Activated T-cell treated with anti-CD3 and anti-CD28 coated beads for 48 hours (primary cell): ENCODE measurements at regions not wholly inside any gene's neighbourhood (a gene's known extent, or its start where the extent isn't known, plus 50 kb on each side); places are given as distances from the start of the nearest gene placed in this dataset.
"Not testable (repeated sequence)": the region's sequence is repeated elsewhere in the genome, so short reads cannot be mapped to it uniquely, and the experiment has no call there.

Experiments used
- DNase-seq: peaks from one replicate; pipeline ENCODE4 v3.0.0-alpha.2; 2020; ENCODE audit warnings: low read depth

DNA sequence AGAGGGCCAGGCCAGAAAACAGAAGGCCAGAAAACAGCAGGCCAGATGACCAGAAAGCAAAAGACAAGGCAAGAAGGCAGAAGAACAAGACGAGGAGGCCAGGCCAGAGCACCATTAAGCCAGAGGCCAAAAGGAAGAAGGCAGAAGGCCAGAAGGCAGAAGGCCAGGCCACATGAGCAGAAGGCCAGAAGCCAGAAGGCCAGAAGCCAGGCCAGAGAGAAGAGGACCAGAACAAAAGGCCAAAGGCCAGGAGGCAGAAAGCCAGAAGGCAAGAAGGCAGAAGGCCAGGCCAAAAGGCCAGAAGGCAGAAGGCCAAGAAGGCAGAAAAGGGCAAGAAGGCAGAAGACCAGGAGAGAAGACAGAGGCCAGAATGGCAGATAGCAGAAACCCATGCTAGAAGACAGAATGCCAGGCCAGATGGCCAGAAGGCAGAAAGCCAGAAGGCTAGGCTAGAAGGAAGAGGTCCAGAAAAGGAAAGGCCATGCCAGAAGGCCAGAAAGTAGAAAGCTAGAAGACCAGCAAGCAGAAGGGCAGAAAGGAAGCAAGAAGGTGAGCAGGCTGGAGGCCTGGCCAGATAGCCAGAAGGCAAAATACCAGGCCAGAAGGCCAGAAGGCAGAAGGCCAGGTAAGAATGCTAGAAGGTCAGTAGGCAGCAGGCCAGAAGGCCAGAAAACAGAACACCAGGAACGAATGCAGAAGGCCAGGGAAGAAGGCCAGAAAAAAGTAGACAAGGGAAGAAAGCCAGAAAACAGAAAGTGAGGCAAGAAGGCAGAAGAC is 187.6 kb downstream of the TUBA3C start:
- no peak for DNase-seq

GRCh38 chr13:18992791-18993190 is 188.8 kb downstream of the TUBA3C start:
- DNase-seq = no peak

DNA sequence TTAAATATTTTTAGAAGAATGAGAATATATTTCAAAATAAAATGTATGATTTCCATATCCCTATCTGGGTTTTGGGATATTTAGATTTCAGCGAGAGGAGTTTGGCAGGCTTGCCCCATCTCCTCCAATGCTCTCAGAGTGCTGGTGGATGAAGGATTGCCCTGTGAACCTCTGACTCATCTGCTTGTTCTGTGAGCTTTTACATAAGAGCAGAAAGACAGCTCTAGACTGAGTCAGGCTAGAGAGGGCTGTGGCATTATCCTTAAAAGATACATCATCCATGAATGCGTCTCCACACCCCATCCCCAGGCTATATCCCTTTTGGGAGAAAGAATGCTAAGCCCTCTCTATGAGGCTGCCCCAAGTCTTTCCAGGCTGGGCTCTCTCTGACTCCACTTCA is 190.6 kb downstream of the TUBA3C start:
- no peak for DNase-seq

- DNase-seq = no peak
These were observed 203.2 kb downstream of the TUBA3C start for GRCh38 chr13:18978447-18978846.

- no peak for DNase-seq
These were observed 203.8 kb downstream of the TUBA3C start for GRCh38 chr13:18977857-18978256.

GRCh38 chr13:18971576-18972219 is 209.9 kb downstream of the TUBA3C start:
- DNase-seq = no peak

DNA sequence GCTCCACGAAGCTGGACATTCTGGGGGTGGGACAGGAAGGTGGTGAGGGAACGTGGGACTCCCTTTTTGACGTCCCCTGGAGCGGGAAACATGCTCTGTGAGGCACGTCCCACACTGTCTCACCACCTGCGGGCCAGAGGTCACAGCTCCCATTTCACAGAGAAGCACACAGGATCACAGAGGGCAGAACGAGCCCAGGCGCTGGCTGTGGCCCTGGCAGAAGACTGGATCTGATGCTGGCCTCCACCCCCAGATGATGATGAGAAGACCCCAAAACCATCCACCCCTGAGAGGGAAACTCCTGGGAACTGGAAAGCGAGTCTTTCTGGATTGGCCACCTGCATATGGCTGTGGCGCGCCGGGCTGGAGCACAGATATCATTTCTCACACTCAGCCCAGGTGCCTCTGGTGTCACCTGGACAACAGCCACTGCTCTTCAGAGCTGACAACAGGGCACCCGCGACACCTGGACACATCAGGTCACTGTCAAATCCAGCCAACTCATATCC is 216.2 kb downstream of the TUBA3C start:
- DNase-seq = no peak

DNA sequence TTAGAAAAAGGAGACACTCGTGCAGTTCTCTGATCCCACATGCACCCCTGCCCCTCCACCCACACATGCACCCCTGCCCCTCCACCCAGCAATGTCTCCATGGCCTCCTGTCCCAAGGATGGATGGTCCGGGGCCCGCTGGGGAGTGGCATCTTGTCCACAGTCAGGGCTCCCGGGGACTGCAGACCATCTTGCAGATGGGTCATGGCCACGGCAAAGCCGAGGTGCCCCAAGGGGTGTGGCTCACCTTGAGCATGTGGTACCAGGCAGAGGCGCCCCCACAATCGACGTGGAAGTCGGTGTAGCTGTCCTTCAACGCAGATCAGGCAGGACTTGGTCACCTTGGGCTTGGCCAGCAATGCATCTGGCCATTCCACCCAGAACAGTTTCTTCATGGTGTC is 216.7 kb downstream of the TUBA3C start:
- DNase-seq = no peak

DNA sequence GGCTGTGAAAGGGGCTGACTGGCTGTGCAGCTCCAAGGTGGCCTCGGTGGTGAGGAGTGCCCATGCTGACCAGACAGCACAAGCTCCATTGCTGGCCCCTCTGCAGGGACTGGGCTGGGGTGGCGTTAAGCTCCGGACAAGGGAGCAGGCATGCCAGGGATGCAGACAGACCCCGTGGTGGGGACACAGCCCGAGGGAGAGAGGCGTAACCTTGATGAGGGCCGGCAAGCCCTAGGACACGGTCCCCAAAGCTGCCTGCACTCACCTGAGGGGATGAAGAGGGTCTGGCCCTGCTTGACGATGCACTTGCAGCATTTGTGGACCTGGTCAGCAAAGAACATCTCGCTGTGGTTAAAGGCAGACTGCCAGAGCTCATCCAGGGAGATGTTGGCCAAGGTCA is 217.9 kb downstream of the TUBA3C start:
- DNase-seq = not testable (repeated sequence)

DNA sequence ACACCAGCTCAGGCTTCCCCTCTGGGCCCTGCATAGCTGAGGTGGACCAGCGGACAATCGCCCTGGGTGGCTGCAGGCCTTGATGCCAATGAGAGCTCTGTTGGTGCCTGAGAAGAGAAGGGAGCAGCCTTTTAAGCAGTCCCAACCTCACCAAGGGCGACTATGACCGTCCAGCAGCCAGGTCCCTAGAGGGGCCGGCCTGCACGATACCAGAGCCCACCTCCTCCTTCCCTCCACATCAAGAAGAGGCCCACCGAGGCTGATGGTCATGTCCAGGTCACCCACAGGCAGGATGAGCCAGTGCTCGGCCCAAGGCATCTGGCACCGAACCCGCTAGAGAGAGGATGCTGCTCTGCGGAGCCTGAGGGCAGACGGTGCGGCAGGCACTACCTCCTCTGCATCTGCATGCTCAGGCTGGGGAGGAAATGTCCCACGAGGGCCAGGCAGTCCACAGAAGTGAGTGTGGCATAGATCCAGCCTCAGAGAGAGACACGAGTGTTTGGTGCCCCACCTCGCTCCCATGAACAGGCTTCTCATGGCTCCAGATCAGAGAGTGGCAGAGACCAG is 219.4 kb downstream of the TUBA3C start:
- no peak for DNase-seq

GRCh38 chr13:18961383-18962117 is 220.1 kb downstream of the TUBA3C start:
- DNase-seq = no peak

GRCh38 chr13:18960637-18961227 is 220.9 kb downstream of the TUBA3C start:
- DNase-seq = no peak

GRCh38 chr13:18959996-18960395 is 221.6 kb downstream of the TUBA3C start:
- no peak for DNase-seq

DNA sequence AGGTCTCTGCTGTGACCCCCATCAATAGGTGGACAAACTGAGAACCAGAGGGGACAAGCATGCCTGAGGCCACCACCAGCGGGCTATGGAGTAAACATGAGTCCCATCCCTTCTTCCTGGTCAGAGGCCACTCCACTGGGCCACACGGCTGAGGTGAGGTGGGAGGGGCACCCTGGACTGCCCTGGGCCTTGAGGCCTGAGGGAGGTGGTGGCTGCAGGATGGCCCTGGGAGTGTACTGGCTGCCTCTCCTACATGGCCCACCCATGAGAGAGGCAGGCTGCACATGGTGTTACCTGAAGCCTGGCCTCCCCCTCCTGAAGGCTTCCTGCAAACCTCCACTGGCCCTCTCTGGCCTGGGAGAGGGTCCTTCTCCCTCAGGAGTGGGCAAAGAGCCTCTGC is 222.4 kb downstream of the TUBA3C start:
- DNase-seq = no peak

DNA sequence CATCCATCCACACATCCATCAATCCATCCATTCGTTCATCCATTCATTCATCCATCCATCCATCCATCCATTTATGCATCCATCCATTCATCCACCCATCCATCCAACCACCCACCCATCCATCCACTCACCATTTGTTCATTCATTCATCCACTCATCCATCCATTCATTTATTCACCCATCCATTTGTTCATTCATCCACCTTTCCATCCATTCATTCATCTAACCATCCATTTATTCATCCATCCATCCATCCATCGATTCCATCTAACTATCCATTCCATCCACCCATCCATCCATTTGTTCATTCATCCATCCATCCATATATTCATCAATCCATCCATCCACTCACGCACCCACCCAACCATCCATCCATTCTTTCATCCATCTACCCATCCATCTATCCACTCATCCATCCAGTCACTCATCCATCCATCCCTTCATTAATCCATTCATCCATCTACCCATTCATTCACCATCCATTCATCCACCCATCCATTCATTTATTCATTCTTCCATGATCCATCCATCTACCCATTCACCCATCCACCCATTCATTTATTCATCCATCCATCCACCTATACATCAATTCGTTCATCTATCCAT is 225.0 kb downstream of the TUBA3C start:
- no peak for DNase-seq

GRCh38 chr13:18954254-18954653 is 227.4 kb downstream of the TUBA3C start:
- no peak for DNase-seq

DNA sequence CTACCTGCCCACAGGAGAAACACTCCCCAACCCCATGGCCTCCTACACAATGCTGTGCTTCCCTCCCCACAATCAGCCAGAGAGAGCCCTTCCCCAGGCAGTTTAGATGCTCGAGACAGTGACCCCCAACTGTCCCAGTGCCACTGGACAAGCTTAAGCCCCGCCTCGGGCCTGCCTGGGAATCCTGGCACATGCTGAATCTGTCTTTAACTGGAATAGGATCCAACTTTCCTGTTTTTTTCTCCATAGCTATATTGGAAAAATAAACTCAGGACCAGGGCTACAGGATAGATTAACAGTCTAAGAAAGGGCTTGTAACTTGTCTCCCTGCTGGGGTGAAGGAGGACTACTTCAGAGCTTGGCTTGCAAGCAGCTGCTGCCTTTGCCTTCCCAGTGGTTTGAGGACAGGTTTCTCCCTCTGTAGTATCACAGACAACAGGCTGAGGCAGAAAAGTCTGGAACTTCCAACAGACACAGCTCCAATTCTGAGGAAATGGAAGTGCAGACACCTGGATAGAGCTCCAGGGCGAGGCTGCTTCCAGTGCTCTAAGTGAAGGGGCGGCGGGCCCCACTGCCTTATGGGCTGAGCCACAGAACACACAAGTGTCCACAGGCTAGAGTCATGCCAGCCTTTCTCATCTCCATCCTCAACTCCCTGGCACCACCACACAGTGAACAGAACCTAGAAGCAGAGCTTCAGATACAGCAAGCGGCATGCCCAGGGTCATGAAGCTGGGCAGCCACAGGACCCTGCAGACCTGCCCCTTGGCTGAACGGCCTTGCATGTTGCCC is 228.3 kb downstream of the TUBA3C start:
- DNase-seq = no peak

DNA sequence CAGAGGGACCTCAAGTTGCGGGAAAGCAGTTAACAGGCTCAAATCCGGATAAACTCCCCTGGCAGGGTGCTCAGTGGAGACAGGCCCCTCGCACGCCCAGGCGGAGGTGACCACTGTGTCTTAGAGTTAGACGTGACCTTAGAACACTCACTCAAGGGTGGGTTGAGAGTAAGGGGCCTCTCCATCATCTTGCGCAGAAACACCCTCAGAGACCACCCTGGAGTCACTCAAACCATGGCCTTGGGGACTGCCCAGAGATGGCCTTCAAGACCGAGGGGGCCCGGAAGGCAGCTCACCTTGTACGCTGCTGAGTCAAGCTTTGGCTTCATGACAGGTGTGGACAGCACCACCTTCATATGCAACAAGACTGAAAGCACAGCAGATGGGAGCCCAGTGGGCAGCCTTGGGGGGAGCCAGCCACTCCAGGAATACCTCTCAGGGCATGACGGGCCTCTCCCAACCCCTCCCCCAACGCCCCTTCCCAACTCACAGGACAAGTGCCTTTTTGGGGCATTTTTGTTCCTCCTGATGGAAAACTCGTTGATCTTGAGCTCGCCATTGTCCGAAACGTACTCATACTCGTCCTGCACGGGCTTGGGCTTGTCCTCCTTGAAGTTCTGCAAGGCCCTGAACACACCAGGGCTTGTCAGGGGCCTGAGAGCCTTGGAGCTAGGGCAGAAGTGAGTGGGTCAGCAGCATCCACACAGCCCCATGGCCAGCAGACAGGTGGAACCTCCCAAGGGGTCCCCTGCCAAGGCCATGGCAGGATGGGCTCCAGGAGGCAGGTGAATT is 229.2 kb downstream of the TUBA3C start:
- DNase-seq = no peak

DNA sequence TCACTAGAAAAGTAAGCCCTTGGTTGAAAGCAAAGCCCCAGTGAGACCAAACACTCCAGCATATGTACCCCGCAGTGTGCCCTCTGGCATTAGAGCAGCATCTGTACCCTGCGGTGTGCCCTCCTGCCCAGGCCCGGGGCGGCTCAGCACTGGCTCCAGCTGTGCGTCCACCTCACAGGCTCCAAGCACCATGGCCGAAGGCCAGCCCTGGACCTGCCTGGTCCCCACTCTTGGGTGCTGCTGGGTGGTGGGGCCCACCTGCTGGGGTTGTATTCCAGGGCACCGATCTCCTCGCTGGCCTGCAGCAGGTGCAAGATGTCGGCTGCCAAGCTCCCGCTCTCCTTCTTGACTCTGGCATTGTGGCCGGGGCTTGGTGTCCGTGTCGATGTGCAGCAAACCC is 230.2 kb downstream of the TUBA3C start:
- no peak for DNase-seq

DNA sequence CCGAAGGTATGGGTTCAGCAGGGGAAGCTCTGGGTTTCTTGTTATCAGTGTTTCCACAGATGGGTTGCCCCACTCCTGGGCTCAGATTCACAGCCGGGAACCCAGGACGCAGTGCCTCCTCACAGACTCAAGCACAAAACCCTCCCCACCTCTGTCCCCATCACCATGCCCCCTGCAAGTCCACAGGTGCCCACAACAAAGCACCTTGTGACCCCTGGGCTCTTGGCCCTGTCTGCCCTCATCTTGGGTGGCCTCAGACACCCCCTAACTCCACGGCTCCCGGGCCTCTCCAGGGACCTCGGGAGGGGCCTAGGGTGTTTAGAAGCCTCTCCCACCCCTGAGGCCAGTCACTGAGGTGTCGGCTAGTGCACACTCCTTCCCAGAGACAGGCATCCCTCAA is 231.7 kb downstream of the TUBA3C start:
- DNase-seq = no peak
